ENCODE measurements at regions not wholly inside any gene's neighbourhood (a gene's known extent, or its start where the extent isn't known, plus 50 kb on each side); places are given as distances from the start of the nearest gene placed in this dataset.

DNA sequence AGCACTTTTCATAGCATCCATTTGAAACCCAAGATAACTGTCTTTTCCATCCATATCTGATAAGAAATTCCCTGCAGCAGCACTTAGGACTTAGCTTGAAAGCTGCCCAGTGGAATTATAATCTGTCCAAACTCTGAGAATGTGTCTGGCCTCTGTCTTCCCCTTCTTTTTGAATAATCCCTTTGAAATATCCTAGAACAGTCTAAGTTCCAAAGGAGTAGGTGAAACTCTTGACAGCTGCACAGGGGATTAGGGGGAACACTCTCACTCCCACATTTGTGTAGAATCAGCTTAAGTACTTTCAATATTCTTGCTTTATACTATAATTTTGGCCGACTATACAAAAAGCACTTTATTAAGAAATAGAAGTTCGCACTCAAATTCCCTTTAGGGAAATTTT lies 157.7 kb downstream of the PAPSS1 start:
- no peak for DNase-seq (ENCODE audit: low read depth)

DNA sequence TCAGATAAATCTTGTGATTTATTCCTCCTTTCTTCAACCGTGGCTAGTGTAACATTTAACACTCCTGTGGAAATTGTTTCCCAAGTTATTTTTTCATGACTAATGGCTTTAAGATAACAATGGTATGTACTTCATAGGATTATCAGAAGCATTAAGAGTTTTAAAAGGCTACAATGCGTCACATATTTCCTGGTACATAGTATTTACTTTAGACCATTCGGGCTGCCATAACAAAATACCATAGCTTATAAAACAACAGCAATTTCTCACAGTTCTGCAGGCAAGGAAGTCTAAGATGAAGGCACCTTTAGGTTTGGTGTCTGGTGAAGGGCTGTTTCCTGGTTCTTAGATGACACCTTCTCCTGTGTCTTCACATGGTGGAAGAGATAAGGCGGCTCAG lies 158.6 kb downstream of the PAPSS1 start:
- no peak for DNase-seq (ENCODE audit: low read depth)

DNA sequence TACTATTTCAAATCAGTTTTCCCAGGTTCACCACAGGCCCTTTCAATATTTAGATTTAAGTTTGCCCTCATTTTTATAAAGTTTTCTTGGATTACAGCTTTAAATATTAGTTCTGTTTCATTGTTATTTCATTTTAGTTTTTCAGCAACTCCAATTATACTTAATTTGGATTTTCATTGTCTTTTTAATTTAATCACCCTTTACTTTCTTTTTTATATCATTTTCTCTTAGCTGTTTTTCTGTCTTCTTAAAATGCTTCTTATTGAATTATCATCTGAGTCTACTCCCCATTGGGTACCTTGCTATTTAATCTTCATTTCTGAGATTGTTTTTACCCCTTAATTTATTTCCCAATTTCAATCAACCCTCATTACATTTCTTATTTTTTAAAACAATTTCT lies 160.4 kb downstream of the PAPSS1 start:
- DNase-seq (ENCODE audit: low read depth), result no peak

DNA sequence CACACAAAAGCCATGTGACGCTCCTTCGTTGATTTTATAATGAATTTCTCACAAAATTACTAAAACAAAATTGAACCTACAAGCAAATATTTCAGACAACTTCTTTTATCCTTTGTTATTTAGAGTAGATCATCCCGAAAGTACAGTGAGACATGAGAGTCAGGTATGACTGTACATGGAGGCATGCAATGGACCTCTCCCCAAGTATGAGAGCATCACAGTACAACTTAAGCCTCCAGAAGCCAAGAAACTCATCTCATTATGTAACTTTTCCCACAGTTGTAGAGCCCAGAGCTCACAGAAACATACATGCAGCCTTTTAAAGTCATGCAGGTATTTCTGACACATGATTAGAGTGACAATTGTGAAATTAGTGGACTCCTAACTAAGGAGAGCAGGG lies 167.7 kb downstream of the PAPSS1 start:
- no peak for DNase-seq (ENCODE audit: low read depth)

DNA sequence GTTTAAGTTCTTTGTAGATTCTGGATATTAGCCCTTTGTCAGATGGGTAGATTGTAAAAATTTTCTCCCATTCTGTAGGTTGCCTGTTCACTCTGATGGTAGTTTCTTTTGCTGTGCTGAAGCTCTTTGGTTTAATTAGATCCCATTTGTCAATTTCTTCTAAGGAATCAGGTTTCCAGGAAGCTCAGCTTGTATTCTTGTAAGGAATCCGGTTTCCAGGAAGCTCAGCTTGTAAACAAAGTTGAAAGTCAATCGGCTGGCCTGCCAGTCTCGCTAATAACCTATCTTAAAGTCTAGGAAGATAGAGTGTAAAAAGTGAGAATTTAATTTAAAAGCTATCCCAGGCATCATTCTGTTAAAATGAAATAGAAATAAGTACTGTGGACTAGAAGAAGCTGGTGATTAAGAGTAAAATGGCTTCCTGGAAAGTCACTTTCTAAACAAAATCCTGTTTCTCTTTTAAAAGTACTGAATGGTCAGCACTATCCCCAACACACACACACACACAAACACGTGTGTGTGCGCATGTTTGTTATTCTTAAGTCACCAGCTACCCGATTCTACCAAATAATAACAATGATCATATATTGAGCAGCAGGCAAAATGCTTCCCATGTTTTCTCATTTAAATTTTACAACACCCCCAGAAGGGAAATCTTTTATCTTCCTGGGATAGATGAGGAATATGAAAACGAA lies 171.7 kb downstream of the PAPSS1 start:
- peak; percentile 53 for DNase-seq (ENCODE audit: low read depth)

DNA sequence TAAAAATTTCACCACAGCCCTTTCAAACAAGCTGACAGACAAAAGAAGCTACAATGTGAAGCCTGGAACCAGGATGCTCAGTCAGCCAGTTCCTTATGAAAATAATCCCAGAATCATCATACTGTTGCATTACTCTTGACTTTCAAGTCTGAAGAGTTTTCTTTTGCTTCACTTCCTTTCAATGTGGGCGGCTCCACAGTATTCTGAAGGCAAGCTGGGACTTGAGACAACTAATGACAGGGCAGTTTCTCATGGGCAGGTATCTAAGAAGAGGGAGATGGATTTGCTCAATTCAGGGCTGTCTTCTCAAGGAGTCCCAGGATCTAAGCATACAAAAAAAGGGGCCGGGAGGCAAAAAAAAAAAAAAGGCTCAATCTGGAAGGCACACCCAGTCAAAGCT lies 173.4 kb downstream of the PAPSS1 start:
- no peak for DNase-seq (ENCODE audit: low read depth)

DNA sequence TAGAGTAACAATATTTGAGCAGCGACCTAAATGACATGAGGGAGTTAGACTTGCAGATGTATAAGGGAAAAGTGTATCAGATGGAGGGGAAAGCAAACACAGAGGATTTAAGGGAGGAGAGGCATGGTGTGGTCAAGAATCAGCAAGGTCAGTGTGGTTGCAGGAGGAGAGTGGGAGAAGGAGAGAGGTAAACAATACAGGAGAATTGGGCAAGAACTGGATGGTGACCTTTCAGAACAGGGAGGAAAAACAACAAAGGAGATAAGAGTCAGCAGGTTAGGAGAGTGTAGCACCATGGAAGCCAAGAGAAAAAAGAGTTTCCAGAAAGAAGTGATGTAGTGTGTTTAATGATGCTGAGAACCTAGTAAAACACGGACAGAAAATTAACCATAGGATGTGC lies 178.5 kb downstream of the PAPSS1 start:
- no peak for DNase-seq (ENCODE audit: low read depth)

DNA sequence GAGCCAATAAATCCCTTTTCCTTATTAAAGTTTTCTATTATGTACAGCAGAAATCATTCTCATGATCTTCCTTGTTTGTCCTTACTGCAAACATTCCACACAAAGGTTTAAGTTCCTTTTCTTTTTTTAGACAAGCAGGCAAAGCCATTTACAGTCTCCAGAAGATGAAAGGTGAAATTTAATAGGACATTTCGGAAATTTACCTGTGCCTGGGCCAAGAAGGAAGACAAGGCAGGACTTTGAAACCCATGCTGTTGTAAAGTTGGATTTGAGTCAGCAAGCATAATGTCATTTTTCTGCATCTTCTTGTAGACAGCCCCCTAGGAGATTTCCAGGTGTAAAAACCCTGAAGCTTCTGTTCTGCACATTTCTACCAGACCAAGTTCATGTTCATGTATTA lies 188.1 kb downstream of the PAPSS1 start:
- no peak for DNase-seq (ENCODE audit: low read depth)

DNA sequence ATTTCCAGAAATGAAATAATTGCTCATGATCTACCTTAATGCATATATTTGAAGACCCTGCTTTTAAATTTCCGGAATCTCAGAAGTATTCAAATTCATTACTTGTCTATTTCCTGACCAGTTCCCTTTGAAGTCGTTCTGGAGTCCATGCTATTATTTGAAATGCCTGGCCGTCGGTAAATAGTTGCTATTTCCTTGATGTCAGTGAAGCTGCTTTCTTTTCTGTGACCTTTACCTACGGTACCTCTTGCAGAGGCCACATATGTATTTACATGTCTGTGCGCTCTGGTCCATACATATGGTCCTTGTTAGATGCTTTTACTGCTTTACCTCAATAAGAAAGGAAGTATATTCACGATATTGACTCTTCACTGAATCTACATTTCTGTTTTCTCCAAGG lies 199.7 kb downstream of the PAPSS1 start:
- no peak for DNase-seq (ENCODE audit: low read depth)

DNA sequence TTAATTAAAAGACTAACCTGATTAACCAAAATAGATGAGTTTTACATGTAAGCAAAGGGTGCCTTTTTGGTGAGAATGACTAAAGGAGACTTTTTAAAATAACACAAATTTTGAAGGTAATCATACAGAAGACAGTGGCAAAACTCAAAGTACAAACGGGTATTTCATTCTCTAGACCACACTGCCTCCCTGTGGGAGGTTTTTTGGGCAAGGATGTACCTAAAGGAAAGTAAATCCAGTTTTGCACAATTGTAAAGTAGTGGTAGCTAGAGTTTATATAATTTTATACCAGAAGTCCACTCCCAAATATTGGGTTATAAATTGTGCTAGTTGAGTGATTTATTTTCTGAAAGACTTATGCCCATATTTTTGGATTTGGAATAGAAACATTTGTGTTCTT lies 201.0 kb downstream of the PAPSS1 start:
- DNase-seq (ENCODE audit: low read depth), result peak; percentile 20

DNA sequence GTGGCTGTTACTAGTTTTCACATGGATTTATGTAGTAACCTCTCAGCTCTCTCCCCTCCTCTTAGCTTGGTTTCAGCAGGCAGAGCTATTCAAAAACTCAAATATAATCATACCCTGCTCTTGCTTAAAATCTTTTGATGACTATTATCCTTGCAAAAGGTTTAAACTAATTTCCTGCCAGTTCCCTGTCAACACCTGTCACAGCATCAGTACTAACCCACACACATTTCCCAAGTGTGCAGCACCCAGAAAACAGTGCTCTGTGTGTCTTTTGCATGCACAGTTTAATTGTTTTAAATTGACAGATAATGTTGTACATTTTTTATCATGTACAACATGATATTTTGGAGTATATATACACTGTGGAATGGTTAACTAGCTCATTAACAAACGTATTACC lies 202.0 kb downstream of the PAPSS1 start:
- no peak for DNase-seq (ENCODE audit: low read depth)

DNA sequence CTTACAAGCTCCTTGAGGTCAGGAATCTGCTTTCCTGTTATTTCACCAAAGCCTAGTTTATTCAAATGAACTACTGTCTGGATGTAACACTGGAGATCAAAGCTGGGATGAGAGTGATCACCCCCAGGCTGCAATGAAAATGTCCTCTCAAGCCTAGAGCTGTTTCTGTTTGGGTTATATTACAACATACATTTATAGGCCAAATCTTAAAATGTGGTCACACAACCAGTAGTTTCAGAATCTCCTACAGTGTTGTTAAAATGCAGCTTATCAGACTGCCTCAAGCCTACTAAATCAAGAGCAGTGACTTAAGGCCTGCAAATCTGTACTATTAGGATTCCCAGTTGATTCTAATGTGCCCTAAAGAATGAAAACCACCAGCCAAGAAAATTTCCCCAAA lies 207.5 kb downstream of the PAPSS1 start:
- no peak for DNase-seq (ENCODE audit: low read depth)

DNA sequence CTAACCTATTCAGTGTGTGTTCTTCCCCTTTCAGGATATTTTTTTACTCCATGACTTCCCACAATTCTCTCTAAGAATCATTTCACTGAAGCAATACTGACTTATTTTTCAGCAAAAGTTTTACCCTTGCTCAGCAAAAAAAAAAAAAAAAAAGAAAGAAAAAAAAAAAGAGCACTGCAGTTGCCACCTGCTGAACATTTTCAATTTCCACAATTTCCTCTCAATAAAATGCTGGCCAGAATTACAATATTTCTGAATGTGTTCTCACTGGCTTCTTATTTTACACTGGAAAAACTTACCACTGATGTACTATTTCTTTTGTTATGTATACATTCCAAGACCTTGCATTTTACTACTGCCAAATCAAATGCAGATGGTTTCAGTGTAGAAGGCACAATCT lies 210.4 kb downstream of the PAPSS1 start:
- DNase-seq (ENCODE audit: low read depth), result no peak

DNA sequence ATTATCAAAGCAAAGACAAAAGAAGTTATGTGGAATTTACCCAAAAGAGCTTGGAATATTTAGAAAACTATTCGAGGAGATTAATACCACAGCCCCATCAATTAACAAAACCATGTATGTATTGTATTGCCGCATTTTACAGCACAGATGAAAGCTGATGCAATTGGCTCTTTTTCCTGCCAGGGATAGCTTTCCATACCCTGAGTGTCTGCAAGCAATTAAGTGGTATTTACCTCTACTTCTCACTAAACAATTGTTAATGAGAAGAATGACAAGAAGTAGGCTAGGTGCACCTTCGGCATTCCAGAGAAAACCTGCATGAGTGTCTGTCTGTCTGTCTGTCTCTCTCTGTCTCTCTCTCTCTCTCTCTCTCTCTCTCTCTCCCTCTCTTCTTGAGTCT lies 219.5 kb downstream of the PAPSS1 start:
- no peak for DNase-seq (ENCODE audit: low read depth)

DNA sequence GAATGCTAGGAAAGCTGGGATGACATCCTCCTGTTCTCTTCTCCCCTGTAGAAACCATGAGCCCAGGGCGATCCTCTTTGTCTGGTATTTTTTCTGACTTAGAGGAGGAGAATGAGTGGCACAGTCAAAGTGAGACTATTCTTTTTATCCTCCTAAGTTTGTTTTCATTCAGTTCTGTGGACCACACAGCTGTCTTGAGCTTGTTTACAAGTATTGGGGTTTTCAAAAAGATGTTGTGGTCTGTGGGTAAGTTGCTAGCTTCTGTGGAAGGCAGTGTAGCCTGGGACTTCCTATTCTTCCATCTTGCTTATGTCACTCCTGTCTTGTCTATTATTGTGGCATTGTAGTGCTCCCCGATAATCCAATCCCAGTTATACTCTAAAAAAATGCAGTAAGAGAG lies 223.0 kb downstream of the PAPSS1 start:
- DNase-seq (ENCODE audit: low read depth), result no peak

DNA sequence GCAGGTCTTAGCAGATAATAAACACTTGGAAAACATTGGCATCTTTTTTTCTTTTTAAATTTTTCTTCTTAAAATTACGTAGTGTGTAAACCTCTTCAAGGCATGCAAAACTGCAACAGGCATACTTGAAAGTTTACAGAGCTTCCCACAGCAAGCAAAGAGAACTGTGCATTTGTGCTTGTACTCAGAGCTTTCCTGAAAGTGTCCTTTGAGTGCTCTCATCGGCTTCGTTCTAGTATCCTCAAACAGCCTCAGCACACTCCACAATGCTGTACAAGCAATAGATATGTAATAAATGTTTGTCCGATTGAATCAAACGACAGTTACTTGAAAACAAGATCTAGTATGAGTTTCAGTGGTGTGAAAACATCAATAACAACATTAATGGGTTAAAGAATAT lies 227.5 kb downstream of the PAPSS1 start:
- DNase-seq (ENCODE audit: low read depth), result no peak

DNA sequence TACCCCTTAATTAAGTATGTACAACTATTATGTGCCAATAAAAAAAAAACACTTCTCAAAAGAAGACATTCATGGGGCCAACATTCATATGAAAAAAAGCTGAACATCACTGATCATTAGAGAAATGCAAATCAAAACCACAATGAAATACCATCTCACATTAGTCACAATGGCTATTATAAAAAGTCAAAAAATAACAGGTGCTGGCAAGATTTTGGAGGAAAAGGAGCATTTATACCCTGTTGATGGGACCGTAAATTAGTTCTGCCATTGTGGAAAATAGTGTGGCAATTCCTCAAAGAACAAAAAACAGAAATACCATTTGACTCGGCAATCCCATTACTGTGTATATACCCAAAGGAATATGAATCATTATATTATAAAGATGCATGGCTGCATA lies 229.9 kb downstream of the PAPSS1 start:
- DNase-seq (ENCODE audit: low read depth), result no peak

DNA sequence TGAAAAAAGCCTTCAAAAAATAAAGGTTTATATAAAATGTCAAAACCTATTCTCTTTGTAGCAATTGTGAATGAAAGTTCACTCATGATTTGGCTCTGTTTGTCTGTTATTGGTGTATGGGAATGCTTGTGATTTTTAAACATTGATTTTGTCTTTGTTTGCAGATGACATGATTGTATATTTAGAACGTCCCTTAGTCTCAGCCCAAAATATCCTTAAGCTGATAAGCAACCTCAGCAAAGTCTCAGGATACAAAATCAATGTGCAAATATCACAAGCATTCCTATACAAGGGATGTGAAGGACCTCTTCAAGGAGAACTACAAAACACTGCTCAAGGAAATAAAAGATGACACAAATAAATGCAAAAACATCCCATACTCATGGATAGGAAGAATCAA lies 236.4 kb downstream of the PAPSS1 start:
- peak; percentile 15 for DNase-seq (ENCODE audit: low read depth)

DNA sequence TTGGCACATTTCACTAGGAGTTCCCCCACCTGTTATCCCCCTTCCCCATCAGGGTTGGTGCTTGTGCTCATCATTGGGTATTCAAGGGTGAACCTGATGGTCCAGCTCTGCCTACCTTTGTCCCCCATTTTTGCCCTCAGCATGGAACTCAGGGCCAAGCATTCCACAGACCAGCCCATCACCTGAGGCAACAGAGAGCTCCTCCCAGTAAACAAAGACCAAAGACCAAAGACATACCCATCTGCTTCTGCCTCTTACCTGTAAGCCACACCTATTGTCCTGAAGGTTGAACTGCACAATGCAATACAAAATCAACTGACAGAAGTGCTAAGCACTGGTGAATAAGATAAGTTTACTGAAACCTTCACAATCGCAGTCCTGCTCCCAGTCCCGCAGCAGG lies 237.5 kb downstream of the PAPSS1 start:
- no peak for DNase-seq (ENCODE audit: low read depth)

DNA sequence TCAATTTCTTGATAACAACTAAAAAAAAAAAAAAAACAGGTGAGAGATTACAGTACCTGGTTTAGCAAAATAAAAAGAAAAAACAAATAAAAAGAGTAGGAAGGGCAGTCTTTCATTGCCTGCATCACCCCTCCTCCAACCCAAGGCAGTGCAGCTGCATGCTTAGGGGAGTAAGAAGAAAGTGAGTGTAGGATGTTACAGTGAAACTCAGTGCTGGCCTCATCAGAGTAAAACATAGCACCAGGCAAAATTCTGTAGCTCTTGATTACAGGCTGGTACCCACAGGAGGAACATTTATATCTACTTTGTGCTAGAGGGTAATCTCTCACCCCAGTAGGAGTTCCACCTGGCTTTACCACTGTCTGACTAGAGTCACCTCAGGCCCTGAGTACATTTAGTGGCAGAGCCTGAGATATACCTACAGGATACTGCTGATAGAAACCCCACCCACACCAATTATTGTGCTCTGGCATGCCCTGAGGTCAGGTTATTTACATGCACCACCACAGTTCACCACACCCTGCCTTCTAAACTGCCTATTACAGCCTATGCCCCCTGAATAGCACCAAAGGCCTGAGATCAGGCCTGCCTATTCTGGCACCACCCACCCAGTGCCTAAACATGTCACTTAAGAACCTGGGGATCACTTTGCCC lies 241.6 kb downstream of the PAPSS1 start:
- no peak for DNase-seq (ENCODE audit: low read depth)

DNA sequence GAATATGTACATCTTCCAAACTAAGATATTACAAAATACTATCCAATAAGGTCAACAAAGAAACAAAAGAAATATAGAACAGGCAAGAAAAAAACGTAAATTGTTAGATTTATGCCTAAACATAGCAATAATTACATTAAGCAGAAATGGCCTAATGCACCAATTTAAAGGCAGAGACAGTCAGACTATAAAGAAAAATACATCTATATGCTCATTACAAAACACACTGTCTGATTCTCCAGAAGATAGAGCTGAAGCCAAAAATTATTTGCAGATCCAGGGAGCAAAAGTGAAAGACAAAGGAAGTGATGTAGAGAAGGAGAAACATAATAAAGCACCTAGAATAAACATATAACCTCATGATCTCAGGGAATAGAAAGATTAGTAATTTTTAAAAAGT lies 246.9 kb downstream of the PAPSS1 start:
- DNase-seq (ENCODE audit: low read depth), result no peak

DNA sequence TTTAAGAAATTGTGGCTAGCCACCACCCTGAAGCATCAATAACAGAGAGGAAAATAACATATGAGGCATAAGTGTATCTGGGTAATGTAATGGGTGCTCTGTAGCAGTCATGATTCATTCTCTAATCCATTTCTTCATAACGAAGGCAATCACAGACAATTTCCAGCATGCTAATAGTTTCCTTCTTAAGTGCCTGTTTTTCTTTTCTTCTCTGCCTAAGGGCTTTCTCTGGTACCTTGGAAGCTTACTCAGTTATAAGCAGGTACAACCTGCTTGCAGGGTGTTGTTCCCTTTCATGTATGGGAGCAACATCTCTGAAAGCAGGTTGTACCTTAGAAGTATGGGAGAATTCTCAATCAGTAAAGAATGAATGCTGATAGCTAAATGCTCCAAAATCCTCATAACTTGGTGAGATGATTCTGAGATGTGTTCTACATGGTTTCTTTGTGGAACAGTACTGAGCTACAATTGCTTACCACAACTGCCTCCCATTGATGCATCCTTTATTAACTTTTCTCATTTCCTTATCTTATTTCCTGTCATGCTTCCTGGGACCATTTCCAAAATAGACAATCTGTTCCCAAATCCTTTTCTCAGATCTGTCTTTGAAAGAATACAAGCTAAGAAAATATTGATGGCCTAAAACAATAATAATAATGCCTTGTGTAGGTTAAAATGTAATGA lies 247.6 kb downstream of the PAPSS1 start:
- DNase-seq (ENCODE audit: low read depth), result no peak

DNA sequence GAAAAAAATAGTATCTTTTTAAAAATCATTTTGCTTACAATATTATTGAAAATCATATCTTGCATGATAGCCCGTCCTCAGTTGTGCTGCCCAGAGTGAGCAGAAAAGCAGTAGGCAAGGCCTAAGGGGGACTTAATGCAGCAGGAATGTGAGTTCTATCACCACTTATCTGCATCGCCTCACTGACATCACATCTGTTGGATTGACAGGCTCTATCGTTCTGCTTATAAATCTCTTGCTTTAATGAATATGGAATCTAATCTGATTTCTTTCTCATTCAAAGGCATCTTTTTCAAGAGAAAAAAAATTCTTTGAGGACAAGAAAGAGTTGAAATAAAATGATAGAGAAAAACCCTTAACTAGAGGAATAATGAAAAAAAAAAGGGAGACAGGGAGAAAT lies 249.9 kb downstream of the PAPSS1 start:
- no peak for DNase-seq (ENCODE audit: low read depth)
